AG20443 (cell line): ENCODE measurements at regions not wholly inside any gene's neighbourhood (a gene's known extent, or its start where the extent isn't known, plus 50 kb on each side); places are given as distances from the start of the nearest gene placed in this dataset.
A peak's percentile ranks its signal among the peaks of the same experiment; 100 is the strongest.
"Not testable (repeated sequence)": the region's sequence is repeated elsewhere in the genome, so short reads cannot be mapped to it uniquely, and the experiment has no call there.

Experiments
- DNase-seq: peaks from one replicate; pipeline ENCODE4 v3.0.0; 2012; ENCODE audit warnings: low spot score, mixed read lengths

GRCh38 chr5:68803881-68804319 lies 289.9 kb upstream of the SLC30A5 start:
- no peak for DNase-seq

DNA sequence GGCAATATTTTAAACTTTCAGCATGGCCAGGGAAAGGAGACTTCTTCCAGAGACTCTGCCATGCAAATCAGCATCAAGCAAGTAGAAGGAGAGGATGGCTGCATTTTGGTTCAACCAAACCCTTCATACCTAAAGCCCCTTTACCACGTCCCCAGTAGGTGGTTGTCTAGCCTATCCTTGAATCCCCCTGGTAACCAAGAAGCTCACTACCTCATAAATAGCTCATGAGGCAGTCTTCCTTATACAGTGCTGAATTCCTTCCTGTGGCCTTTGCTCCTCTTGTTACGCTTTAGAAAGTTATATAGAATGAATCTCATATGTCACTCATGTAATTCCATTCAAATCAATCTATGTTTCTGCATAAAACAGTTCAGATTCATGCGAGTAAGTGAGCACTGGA lies 289.5 kb upstream of the SLC30A5 start:
- DNase-seq, result no peak

GRCh38 chr5:68805444-68805843 lies 288.4 kb upstream of the SLC30A5 start:
- DNase-seq, result no peak

GRCh38 chr5:68817632-68818031 lies 276.2 kb upstream of the SLC30A5 start:
- DNase-seq, result no peak

DNA sequence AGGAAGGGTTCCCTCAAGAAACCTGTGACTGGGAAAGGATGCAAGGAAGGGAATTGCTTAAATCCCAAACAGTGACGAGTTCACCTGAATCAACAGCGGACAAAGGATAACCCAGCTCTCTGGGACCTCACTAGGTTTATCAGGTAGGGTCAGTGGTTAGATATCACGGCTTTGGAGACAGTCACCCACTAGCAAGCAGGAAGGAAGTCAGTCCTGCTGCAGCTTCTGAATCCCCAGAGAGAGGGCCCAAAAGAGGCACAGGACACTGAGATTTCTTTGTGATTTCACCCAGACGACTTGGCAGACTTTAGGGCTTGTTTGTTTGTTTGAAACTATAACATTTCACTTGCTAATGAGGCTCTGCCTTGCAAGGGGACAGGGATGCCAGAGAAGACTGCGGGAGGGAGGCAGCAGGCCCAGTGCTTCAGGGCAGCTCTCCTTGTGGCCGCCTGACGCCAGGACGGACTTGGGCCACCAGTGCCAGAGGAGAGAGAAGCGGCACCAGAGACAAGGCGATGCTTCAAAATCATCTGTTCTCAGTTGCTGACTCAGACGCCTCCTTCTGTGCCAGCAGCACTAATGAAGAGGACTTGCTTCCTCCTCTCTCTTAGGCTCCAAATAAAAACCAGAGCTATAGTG lies 275.6 kb upstream of the SLC30A5 start:
- peak; percentile 66 for DNase-seq

- DNase-seq, result no peak
Observed at GRCh38 chr5:68818870-68819269, 274.9 kb upstream of the SLC30A5 start.

DNA sequence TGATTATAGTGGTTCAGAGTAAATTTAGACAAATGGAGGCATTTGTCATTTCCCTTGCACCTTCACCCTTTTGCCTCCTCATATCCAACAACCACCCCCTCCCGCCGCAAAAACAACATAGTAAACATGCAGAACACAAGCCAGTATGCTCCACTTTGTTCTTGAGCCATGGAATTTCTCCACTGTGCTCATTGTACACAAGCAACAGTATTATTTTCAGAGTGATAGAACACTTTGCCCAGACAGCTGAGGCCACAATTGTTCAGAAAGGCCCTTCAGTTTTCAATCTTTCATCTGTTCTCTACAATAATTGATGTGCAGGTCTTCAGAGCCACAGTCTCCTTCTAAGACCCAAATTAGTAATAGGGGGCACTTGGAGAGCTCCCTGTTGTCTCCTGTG lies 272.8 kb upstream of the SLC30A5 start:
- no peak for DNase-seq

GRCh38 chr5:68822796-68823195 lies 271.0 kb upstream of the SLC30A5 start:
- DNase-seq, result no peak

- DNase-seq, result no peak
Observed at GRCh38 chr5:68823301-68823700, 270.5 kb upstream of the SLC30A5 start.

DNA sequence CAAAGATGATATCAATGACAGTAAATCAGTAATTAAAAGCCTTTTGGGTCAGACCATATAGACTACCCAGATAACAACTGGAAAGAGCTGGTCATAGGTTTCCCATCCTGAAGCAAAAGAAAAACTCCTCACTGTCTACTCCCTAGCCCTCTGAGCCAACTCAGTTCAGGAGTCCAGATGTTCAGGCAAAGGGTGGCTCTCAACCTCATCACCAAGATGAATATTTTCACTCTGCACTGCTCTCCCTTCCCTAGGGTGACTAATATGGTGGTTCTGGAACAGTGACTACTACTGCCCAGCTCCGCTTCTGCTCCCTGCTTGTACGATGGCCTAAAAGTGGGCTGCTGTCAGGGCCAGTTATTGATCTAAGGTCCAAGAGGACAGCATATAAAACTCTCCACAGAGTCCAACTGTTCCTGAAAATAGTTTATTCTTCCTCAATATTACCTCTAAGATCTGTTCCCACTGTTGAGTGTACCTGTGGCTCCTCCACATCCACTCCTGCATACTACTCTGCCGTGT lies 263.4 kb upstream of the SLC30A5 start:
- DNase-seq, result no peak

GRCh38 chr5:68834491-68834981 lies 259.3 kb upstream of the SLC30A5 start:
- peak; percentile 55 for DNase-seq

DNA sequence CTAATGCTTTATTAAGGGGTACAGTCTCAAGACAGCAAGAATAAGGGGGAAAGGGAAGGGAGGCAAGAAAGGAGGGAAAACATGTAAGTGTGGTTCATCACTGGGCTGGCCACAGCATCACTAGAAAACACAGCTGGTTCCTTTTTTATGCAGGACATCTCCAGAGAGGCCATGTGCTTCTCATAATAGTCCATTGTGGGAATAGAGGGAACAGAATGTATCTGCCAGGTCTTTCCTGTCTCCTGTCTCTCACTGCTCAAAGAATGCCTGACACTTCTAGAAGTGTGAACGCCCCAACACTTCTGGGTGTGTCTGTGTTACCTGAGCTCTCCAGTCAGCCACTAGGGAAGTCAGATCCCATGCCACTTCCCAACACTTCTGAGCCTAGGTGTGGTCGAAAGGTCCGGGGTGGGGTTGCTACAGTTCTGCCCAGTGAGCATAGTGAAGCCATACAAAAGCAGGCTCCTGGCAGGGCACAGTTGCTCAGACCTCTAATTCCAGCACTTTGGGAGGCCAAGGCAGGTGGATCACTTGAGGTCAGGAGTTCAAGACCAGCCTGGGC lies 255.6 kb upstream of the SLC30A5 start:
- no peak for DNase-seq

- DNase-seq, result peak; percentile 38
Observed at GRCh38 chr5:68839019-68839552, 254.7 kb upstream of the SLC30A5 start.

DNA sequence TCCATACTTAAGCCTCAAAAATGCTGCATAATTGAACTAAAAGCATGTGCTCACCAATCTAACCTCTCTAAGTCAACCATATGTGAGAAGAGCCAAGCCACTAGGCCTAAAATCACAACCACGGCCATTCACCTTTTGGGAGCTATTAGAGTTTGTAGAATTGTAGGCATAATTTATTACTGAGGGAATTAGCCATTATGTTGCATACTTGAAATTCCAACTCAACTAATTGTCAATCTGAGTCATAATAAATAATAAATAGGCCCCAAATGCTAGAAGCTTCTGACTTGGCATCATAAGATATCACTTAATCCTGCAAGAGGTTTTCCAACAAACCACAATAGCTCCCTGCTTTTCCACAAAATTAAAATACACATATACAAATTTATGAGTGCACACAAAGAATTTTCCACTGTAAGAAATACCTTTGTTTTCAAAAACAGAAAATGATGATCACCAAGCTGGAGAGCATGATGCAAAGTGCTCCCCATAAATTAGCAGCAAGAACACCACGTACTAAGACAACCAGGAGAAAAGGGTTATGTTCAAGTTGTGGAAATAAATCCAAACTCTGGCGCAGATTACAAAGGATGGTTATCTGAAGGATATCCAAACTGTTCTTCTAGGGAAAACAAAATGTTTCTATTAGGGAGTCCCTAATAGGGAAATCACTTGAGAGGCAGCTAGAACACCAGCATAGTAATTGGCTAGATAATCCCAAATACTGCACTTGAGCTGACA lies 250.0 kb upstream of the SLC30A5 start:
- DNase-seq, result no peak

DNA sequence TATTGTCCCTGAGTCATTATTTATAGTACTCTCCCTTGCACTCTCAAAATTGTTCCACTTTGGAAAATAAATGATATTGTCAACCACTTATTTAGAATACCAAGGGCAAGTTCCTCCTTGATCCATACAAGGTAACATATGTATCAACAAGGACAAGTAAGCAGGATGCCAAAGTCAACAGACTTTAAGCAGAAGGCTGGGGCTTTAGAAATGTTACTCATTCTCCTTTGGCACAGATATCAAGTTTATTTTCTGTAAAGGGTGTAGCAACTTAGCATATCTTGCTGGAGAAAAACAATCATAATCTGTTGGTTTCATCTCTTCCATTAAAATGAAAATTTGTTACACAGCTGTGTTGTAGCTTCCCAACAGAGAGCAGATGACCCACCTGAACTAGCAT lies 248.7 kb upstream of the SLC30A5 start:
- DNase-seq, result no peak

GRCh38 chr5:68846828-68847227 lies 247.0 kb upstream of the SLC30A5 start:
- DNase-seq, result no peak

DNA sequence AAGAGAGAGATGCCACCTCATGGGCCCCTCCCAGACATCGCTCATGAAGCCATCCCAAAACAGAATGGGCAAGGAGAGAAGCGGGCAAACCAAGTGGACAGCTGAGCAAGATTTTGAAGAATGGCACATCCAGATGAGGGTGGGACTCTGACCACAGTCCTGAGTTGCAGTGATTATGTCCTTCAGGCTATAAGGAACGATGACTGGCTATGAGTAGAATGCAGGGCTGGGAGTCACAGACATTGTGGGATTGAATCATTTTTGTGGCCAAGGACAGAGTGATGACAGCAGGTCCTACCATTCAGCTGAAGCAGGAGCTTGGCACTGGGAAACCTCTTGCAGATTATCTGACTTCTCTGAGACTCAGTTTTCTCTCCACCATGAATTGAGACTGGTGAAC lies 245.7 kb upstream of the SLC30A5 start:
- DNase-seq, result peak; percentile 71

DNA sequence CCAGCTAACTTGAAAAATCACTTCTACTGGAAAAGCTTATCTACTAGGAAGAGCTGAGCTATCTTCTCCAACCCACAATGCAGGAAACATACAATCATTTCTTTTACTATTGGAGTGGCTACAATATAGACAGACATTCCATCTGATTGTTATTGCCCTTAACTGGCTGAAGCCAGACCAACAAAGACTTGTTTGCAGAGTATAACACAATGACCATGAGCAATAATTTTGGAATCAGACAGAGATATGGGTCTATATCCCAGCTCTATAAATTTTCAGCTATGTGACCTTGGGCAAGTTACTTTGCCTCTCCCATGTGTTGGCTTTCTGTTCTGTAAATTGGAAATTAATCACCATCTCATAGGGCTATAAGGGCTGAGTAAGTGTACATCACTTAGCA lies 244.7 kb upstream of the SLC30A5 start:
- no peak for DNase-seq

GRCh38 chr5:68849906-68850305 lies 243.9 kb upstream of the SLC30A5 start:
- DNase-seq, result no peak

- no peak for DNase-seq
Observed at GRCh38 chr5:68861099-68861498, 232.7 kb upstream of the SLC30A5 start.

- no peak for DNase-seq
Observed at GRCh38 chr5:68862560-68862959, 231.3 kb upstream of the SLC30A5 start.

- not testable (repeated sequence) for DNase-seq
Observed at GRCh38 chr5:68865192-68865591, 228.6 kb upstream of the SLC30A5 start.
